Erythroblast (primary cell): ENCODE measurements at regions not wholly inside any gene's neighbourhood (a gene's known extent, or its start where the extent isn't known, plus 50 kb on each side); places are given as distances from the start of the nearest gene placed in this dataset.

Experiments
- DNase-seq, 2 experiments: peaks; one replicate each; lab custom pipeline; 2025; lab: John Stamatoyannopoulos, UW
- GATA1 ChIP-seq: IDR thresholded peaks from 2 replicates; pipeline ENCODE4 v1.6.1; 2011; ENCODE audit warnings: low read depth, mild to moderate bottlenecking, control low read depth, low read length, moderate library complexity
- POLR2A ChIP-seq: IDR thresholded peaks from 2 replicates; pipeline ENCODE4 v1.6.1; 2011; ENCODE audit warnings: mild to moderate bottlenecking, low read length

- no peak for TF ChIP-seq POLR2A
- no peak for TF ChIP-seq GATA1
- no peak for DNase-seq
These were observed 531.0 kb upstream of the NR2F2 start for GRCh38 chr15:95799286-95800200.

- TF ChIP-seq GATA1 (no peak), POLR2A (no peak)
- DNase-seq: no peak
These were observed 526.0 kb upstream of the NR2F2 start for GRCh38 chr15:95804484-95804883.

- no peak for TF ChIP-seq GATA1
- no peak for TF ChIP-seq POLR2A
- DNase-seq: no peak
These were observed 518.0 kb upstream of the NR2F2 start for GRCh38 chr15:95812491-95812890.

GRCh38 chr15:95814908-95815307 lies 515.6 kb upstream of the NR2F2 start:
- no peak for TF ChIP-seq GATA1
- DNase-seq: no peak

GRCh38 chr15:95816591-95816990 lies 513.9 kb upstream of the NR2F2 start:
- TF ChIP-seq GATA1 (no peak), POLR2A (no peak)

GRCh38 chr15:95822961-95823360 lies 507.5 kb upstream of the NR2F2 start:
- no peak for DNase-seq
- TF ChIP-seq GATA1: no peak
- no peak for TF ChIP-seq POLR2A

More at GRCh38 chr15:95816591-95816990, 513.9 kb upstream of the NR2F2 start:
- DNase-seq: no peak

GRCh38 chr15:95825208-95825607 lies 505.3 kb upstream of the NR2F2 start:
- no peak for DNase-seq
- no peak for TF ChIP-seq POLR2A
- TF ChIP-seq GATA1: no peak

- no peak for TF ChIP-seq POLR2A
- TF ChIP-seq GATA1: no peak
- no peak for DNase-seq
These were observed 504.7 kb upstream of the NR2F2 start for GRCh38 chr15:95825671-95826411.

GRCh38 chr15:95826412-95827195 lies 503.9 kb upstream of the NR2F2 start:
- no peak for TF ChIP-seq POLR2A
- TF ChIP-seq GATA1: no peak
- DNase-seq: no peak

- TF ChIP-seq GATA1 (no peak), POLR2A (no peak)
- DNase-seq: no peak
These were observed 501.4 kb upstream of the NR2F2 start for GRCh38 chr15:95829062-95829461.

GRCh38 chr15:95830281-95830680 lies 500.2 kb upstream of the NR2F2 start:
- no peak for TF ChIP-seq POLR2A
- no peak for TF ChIP-seq GATA1
- no peak for DNase-seq

- no peak for DNase-seq
- TF ChIP-seq GATA1: no peak
- no peak for TF ChIP-seq POLR2A
These were observed 497.8 kb upstream of the NR2F2 start for GRCh38 chr15:95832668-95833067.

GRCh38 chr15:95834028-95834804 lies 496.3 kb upstream of the NR2F2 start:
- TF ChIP-seq GATA1 (no peak), POLR2A (no peak)
- no peak for DNase-seq

- TF ChIP-seq POLR2A (no peak), GATA1 (no peak)
- DNase-seq: no peak
These were observed 494.0 kb upstream of the NR2F2 start for GRCh38 chr15:95836536-95836935.
